CD4-positive, alpha-beta T cell treated with Interleukin-1 beta for 1 hour (primary cell): ENCODE measurements at regions not wholly inside any gene's neighbourhood (a gene's known extent, or its start where the extent isn't known, plus 50 kb on each side); places are given as distances from the start of the nearest gene placed in this dataset.
A peak's percentile ranks its signal among the peaks of the same experiment; 100 is the strongest.

ENCODE experiments used
- DNase-seq, 2 donors: peaks; one replicate each; pipeline ENCODE4 v3.0.0-alpha.2; 2020 to 2022

DNA sequence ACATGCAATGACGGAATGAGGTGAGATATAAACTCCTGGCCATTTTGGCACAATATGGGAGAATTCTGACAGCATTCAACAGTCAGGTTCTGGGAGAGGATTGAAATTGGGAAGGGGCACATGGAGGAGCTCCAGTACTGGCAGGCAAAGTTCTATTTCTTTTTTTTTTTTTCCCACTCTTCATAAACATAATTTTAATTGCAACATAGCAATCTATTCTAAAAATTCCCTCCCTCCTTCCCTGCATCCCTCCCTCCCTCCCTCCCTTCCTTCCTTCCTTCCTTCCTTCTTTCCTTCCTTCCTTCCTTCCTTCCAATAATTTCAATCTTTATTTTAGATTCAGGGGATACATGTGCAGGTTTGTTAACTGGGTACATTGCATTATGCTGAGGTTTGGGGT lies 93.2 kb downstream of the PTCSC3 start:
- no peak for DNase-seq

DNA sequence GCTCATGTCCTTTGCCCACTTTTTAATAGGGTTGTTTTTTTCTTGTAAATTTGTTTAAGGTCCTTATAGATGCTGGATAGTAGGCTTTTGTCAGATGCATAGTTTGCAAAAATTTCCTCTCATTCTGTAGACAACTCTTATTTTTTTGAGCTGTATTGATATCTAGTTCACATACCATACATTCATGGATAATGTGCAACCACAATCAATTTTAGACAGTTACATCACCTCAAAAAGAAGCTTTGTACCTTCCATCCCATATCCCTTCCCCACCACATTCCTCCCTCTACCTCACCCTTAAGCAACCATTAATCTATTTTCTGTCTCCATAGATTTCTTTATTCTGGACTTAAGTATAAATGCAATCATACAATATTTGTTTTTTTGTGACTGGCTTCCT lies 98.4 kb downstream of the PTCSC3 start:
- DNase-seq = no peak

DNA sequence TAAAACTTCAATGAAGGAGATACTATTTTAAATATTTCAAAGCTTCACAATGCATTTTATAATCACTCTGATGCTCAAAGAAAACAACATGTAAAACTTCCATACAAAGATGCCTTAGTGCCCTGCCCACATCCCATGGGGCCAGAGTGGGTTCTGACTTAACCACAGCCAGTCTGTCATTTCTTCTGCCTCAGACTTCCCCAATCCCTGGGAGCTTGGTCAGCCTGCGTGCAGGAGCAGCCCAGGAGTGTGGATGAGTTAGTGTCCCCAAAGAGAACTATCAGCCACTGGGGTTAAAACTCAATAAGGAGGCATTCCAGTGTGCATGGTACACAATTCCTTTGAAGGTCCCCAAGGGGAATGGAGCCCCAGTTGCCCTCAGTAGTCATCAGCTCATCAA lies 100.3 kb downstream of the PTCSC3 start:
- no peak for DNase-seq

DNA sequence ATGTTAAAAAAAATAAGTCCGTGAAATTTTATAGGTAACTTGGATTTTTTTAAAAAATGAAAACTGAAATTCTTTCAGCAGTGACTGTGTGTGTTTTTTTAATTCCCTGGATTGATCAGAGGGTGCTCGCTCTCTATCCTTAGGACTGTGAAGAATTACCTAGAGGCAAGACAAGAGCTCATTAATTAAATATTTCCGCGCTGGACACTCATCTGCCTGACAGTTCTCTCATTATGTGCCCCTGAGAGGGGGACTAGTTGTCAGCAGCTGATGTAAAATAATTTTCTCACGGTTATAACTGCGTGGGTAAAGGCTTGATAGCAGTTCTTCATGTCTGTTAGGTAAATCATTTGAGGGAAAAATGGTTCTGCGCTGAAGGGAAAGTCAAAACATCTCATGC lies 101.3 kb downstream of the PTCSC3 start:
- DNase-seq = no peak

DNA sequence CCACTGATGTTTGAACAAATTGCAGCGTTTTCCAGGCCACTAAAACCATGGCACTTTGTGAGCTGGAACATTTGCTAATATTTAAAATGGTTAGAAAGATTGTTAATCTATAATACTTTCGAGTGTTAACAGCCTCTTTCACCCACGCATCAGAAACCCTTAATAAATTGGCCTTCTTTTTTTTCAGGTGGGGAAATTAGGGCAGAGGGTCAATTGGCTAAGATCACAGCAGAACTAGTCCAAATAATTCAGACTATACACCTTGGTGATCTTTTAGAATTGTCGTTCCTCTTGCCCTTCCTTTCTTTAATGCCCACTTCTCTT lies 105.8 kb downstream of the PTCSC3 start:
- DNase-seq = no peak

DNA sequence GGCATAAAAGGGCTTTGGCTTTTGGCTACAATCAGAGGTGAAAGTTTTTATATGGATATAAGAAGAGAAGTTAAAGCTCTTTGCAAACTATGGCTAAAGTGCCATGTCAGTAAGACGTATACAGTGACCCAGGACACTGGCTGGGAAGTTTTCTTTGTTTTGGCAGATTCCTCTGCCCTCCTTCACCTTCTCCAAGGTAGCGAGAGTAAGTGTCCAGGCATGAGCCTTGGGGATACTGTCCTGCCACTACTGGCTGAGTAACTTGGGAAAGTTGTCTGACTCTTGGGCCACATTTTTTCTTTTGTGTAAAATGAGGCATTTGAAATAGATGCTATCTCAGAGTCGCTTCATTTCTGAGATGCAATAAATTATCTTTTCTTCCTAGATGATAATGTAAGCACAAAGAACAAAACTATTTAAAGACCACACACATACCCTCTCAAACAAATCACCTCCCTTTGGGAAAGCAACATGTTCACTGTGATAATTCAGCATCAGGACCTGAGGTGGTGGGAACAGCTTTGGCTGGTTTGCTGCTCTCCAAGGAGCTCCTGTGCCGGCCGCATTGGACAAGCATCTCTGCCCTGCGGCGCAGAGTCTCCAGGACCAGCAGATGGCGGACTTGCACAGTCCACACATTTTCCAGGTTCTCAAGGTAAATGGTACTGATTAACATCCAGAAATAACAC lies 106.3 kb downstream of the PTCSC3 start:
- DNase-seq = no peak

DNA sequence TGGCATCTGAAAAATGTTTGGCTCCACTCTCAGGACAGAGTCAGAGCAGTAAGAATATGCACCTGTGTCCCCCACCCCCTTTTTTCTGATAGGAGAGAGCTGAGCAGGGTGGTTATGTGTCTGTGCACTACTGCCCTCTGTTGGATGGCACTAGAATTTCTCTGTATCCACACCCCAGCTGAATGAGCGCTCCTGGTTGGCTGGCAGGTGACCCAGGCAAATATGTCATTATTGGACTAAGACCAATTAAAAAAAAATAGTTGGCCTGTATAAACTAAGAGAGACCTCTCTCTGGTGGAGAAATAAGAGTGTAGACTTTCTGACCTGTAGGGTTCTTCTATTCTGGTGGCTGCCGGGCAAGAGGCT lies 107.0 kb downstream of the PTCSC3 start:
- DNase-seq = peak in 1 of 2 donors; percentile 11

DNA sequence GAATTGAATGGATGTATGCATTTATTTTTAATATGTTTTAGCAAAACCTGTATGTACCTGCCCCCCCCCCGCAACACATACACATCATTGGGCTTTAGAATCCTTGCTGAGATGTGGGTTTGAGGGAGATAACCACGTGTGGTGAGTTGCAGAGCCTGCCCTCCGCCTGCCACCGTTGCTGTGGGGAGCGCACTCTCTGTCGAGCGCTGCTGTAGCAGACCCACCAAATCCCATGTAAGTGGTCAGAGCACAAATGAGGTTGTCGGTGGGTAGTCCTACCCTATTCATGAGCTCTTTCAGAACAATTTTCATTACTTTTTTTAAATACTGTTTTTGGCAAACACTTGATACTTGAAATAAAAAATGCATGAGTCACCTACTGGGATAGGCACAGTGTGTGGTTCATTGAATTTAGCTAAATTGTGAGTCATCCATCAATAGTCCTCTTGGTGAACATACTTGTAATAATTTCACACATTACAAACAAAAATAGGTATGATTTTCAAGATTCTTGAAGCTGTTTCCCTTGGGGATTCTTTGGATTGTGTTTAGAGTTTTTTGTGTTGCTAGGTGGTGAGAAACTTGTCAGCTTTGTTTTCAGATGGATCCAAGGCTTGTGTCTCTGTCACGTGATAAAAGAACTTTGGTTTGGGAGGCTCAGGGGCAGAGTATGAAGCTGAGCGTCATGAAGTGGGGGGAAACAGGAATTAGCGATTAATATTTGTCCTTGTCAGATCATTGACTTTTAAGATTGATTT lies 107.6 kb downstream of the PTCSC3 start:
- DNase-seq = no peak

DNA sequence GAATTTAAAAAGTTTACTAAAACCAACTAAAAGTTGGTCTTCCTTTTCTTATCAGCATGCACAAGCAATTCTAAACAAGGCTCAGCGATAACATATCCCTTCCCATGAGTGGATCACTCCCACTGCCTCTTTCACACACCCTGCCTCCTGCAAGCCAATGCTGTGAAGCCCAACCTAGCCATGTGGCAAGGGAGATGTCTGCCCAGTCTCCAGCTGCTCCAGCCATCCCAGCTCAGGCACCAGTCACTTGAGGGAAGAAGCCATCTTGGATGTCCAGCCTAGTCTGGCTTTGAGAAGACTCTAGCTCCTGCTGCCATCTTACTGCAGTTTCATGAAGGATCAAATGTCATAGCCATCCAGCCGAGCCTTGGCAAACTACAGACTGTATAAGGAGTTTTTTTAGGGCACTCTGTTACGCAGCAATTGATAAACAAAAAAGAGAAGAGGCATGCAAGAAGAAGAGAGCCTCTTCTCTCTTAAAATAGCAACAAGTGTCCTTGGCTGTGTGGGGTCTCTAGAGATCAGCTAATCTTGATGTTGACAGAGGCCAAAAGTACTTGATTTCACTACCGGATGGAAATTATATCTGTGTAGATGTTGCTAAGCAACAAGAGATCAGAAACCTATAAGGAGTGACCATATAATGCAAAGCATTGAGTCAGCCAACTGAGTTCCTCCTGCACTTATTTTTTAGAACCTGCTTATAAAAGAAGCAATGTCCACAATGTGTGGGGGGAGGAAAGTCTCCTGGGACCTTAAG lies 108.9 kb downstream of the PTCSC3 start:
- DNase-seq = no peak

DNA sequence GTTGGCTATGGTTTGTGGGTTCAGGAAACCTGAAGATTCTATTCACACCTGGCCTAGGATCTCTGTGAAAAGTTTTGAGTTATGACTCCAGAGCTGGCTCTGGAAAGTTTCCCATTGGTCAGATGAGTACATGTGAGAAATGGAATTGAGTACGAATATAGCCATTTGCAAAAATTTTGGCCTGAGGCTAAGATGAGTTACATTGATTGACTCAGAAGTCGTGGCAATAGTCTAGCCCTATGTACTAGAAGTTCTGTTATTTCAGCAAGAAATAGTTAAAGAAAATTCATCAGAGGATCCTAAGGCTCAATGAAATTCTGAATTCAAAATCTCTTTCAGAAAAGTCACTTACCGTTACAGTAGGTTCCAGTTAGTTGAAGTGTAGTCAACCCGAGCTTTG lies 109.9 kb downstream of the PTCSC3 start:
- DNase-seq = no peak

DNA sequence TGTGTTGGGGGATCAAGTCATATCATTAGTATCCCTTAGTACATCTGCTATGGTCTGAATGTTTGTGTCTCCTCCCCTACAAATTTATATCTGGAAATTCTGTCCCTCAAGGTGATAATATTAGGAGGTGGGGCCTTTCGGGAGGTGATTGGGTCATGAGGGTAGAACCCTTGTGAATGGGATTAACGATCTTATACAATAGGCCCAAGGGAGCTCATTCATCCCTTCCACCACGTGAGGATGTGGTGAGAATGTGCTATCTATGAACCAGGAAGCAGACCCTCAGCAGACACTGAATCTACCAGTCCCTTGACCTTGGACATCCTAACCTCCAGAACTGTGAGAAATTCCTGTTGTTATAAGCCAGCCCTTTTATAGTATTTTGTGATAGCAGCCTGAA lies 110.7 kb downstream of the PTCSC3 start:
- no peak for DNase-seq

DNA sequence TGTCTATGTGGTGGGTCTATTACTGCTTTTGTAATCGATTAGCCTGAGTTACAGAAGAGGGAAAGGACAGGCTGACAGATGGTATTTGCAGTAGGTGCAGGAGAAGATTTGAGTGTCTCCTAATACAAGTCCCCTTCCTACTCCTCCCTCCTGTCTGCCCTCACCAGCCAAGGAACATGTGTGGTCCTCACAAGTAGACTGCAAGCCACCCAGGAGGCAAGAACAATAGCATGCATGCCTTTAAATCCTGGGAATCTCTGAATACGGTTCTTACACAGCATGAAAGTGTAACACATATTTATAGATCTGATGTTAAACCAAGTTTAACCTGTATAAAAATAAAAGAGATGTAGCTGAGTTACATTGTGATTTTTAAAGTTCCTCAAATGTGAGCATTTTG lies 117.0 kb downstream of the PTCSC3 start:
- no peak for DNase-seq

DNA sequence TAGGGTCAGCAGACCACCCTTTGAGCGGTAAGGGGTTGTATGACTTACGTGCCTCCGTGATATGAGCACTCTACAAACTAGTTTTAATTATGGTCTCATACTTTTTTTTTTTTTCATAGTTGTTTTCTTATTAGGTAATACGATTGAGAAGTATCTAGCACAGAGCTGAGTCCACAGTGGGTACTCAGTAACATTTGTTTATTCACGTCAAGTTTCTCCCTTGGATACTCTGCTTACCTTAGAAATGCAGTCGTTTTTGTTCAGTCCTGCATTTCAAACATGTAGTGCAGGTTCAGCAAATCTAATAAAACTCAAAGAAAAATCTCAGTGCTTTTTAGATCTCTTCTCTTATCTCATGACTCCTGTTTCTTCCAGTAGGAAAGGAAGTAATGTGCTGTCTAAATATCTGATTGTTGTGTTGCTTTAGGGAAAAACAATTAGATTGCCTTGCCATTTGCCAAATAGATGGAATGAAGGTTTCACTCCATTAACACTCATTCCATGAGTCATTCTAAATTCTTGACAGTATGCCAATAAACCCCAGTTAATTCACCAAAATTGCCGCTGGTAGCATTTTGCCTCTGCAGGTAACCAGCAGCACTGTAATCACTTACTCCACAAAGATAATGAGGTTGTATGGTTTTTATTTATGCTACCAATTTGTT lies 118.9 kb downstream of the PTCSC3 start:
- no peak for DNase-seq

DNA sequence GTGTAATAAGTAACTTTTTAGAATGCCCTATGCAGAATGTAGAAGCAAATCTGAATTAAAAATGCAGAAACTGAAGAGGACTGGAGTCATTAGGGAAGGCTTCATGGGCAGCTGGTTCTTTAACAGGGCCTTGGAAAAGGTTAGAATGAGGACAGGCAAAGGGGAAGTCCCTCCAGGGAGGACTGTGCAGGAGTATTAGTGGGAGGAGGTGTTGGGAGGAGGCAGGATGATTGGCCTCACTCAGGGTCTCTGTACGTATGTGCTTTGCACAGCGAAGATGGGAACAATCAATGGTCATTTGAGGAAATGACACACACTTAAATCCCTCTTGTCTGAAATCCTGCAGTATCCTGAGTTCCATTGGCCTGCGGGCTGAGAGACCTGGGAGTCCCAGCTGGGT lies 119.7 kb downstream of the PTCSC3 start:
- DNase-seq = no peak

DNA sequence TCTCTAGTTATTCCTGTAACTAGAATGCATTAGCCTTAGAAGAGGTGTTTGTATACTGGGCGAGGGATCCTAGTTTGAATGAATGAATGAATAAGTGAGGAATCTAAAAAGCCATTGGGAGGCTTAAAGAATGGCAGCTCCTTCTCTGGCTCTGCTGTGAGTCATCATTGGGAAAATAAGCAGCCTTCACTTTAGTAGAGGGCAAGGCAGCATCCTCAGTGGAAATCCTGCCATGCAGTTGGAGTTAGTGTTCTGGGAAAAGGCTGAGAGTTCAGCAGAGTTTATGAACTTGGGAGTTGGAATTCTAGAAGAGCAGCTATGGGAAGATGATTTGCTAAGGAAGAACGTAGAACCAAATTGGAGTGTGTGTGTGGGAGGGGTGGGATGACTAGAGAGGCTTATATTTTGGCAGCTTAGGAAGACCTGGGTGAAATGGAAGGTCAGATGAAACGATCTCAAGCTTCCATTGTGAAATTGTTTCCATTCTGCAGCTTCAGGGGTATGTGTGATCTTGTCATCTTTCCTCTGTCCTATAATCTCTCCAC lies 120.8 kb downstream of the PTCSC3 start:
- no peak for DNase-seq

DNA sequence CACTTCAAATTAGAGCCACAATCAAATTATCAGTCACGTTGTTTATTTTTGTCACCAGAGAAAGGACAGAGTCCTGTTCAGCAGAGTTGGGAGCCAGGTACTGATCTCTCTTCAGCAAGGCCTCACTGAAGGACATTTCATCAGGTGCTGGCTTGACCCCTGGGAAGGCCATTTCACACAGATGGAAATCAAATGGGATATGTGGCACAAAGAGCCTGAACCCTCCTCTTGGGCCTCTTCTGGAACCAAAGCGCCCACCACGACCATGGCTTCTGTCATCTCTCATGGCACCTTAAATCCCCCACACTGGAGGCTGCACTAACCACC lies 121.5 kb downstream of the PTCSC3 start:
- DNase-seq = no peak

DNA sequence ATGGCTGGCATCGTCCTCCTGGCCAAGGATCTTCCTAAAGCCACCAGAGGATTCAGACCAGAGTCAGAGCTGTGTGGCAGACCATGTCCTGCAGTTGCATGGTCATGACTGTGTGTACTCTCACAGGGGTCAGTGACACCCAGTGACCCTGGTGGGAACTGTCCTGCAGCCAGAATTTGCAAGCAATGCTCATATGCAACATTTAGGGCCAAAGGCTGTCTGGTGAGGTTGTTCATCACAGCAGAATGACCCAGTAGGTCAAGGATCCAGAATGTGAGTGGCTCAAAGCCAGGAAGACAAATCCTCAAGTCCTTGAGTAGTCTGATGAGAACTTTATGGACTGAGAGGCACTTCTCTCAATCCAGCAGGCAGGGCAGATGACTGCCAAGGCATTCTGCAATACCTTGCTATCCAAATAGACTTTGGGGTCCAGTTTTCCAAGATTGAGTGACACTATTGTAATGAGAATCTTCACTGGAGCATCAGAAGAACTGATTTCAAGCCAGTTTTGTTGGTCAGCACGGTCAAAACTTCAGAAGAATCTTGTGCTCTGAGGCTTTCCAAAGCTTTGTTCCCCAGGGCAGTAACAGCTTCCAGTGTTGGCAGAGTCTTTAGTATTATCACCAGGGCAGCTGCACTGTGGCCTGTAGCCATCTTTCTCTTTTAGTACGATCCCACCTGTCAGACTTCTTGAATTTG lies 122.0 kb downstream of the PTCSC3 start:
- no peak for DNase-seq

DNA sequence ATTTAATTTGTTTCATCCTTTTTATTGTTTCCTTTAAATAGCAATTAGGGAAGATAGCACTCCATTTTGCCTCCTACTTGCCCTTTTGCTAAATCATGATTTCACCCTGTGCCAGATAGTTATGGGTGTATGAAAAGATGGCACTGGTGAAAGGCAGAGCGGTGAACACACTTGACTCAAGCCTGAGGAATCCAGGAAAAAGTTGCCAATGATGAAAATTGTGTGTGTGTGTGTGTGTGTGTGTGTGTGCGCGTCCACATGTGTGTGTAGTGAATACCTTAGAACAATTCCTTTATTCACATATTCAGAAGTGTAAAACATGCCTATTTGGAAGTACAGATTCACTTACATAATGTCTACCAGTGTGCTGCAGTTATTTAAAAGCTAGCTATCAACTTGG lies 123.8 kb downstream of the PTCSC3 start:
- DNase-seq = no peak

DNA sequence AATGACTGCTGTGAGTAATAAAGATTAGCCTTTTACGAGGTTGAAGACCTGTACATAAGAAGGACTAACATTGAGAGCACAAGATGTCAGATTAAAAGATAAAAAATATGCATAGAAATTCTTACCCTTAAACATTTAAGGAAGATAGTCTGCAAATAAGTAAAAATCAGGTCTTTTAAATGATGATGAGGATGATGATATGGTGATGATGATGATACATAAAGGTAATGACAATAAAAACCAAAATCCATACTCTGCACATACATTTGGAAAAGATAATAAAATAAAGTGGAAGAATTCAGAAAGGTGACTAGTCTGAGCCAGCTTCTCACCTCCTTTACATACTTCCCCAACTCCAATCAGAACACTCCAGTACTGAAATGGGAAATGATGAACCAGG lies 124.5 kb downstream of the PTCSC3 start:
- DNase-seq = no peak

DNA sequence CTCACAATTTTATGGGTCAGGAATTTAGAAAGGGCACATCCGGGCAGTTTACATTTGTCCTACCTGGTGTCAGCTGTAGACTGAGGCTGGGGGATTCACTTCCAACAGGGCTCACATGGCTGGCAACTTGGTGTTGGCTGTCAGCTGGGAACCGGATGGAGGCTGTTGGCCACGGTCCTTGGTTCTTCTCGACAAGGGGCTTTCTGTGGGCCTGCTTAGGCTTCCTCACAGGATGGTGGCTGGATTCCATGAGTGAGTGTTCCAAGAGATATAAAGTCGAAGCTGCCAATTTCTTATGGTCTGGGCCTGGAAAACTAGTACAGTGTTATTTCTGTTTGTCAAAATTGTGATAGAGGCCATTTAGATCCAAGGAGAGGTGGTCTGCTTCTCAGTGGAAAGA lies 127.9 kb downstream of the PTCSC3 start:
- DNase-seq = no peak

DNA sequence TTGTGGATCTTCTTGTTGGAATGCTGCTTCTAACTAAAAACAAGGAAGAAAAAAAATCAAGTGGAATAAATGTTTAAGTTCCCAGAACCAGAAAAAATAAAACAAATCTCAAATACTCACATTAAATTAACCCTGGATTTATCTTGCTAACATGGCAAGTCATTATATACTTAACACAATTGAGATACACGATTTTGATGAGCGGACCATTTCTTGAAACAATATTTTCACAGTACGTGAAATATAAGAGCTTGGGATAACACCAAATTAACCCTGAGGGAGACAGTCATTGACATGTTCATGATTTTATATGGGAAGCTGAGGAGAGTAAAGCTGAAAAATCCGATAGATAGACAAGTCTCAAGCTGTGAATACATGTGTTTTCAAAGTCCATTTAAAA lies 128.6 kb downstream of the PTCSC3 start:
- no peak for DNase-seq

DNA sequence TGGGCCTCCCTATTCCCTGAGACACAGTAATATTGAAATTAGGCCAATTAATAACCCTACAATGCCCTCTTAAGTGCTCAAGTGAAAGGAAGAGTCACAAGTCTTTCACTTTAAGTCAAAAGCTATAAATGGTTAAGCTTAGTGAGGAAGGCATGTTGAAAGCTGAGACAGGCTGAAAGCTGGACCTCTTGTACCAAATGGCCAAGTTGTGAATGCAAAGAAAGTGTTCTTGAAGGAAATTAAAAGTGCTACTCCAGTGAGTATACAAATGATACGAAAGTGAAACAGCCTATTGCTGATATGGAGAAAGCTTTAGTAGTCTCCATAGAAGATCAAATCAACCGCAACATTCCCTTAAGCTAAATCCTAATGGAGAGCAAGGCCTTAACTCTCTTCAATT lies 140.8 kb downstream of the PTCSC3 start:
- no peak for DNase-seq

DNA sequence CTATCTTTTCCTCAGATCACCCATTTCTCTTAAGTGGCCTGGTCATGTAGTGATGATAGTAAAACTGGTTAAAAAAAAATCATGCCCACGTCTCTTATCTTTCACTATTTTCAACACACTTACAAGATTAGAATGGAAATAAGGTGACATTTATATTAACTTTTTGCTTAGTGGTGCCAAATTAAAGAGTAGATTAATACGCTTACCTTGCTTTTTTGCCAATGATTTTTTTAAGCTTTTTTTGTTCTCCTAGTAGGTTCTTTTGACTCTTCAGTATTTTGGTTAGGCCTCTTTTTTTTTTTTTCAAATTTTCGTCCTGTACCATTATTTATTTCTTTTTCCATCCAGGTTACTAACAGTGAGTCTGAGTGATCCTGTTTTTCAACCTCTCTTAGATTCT lies 147.9 kb downstream of the PTCSC3 start:
- DNase-seq = no peak
